ENCODE measurements at regions not wholly inside any gene's neighbourhood (a gene's known extent, or its start where the extent isn't known, plus 50 kb on each side); places are given as distances from the start of the nearest gene placed in this dataset.

- ChIA-PET POLR2A (no interaction called here), CTCF (no interaction called here)
- DNase-seq (ENCODE audit: extremely low spot score): no peak
- TF ChIP-seq HDGF (IDR thresholded peaks at IDR 0.05; ENCODE audit: borderline replicate concordance) (no peak), CTBP1 (IDR thresholded peaks at IDR 0.05; ENCODE audit: borderline replicate concordance) (no peak), SUZ12 (IDR thresholded peaks at IDR 0.05) (no peak), SP1 (IDR thresholded peaks at IDR 0.05) (no peak), PKNOX1 (IDR thresholded peaks at IDR 0.05) (no peak), ELF4 (IDR thresholded peaks at IDR 0.05) (no peak), LEF1 (IDR thresholded peaks at IDR 0.05; ENCODE audit: borderline replicate concordance) (no peak), L3MBTL2 (conservative IDR thresholded peaks at IDR 0.05) (no peak), FOXK2 (IDR thresholded peaks at IDR 0.05) (no peak), NFRKB (IDR thresholded peaks at IDR 0.05) (no peak), FOXA1 (IDR thresholded peaks at IDR 0.05) (no peak), FOXM1 (IDR thresholded peaks at IDR 0.05; ENCODE audit: borderline replicate concordance) (no peak)
Observed at GRCh38 chr12:75837700-75838099, 193.9 kb downstream of the PHLDA1 start.

- ChIA-PET CTCF (no interaction called here), POLR2A (no interaction called here)
- no peak for TF ChIP-seq SUZ12 (IDR thresholded peaks at IDR 0.05)
- no peak for TF ChIP-seq ARNT (IDR thresholded peaks at IDR 0.05)
- no peak for TF ChIP-seq L3MBTL2 (conservative IDR thresholded peaks at IDR 0.05)
- TF ChIP-seq LEF1 (IDR thresholded peaks at IDR 0.05; ENCODE audit: borderline replicate concordance): no peak
- no peak for TF ChIP-seq ZNF384 (IDR thresholded peaks at IDR 0.05)
- TF ChIP-seq TARDBP (IDR thresholded peaks at IDR 0.05): no peak
- no peak for TF ChIP-seq FOXM1 (IDR thresholded peaks at IDR 0.05; ENCODE audit: borderline replicate concordance)
- no peak for TF ChIP-seq NFRKB (IDR thresholded peaks at IDR 0.05)
- TF ChIP-seq CTBP1 (IDR thresholded peaks at IDR 0.05; ENCODE audit: borderline replicate concordance): no peak
- no peak for TF ChIP-seq FOXK2 (IDR thresholded peaks at IDR 0.05)
- no peak for TF ChIP-seq BHLHE40 (IDR thresholded peaks at IDR 0.05; ENCODE audit: borderline replicate concordance)
- no peak for TF ChIP-seq ELF4 (IDR thresholded peaks at IDR 0.05)
- TF ChIP-seq FOXA1 (IDR thresholded peaks at IDR 0.05): no peak
- TF ChIP-seq HDGF (IDR thresholded peaks at IDR 0.05; ENCODE audit: borderline replicate concordance): no peak
- no peak for DNase-seq (ENCODE audit: extremely low spot score)
Observed at GRCh38 chr12:75836533-75836932, 195.0 kb downstream of the PHLDA1 start.

- no peak for DNase-seq (ENCODE audit: extremely low spot score)
- TF ChIP-seq SP1 (IDR thresholded peaks at IDR 0.05) (no peak), TARDBP (IDR thresholded peaks at IDR 0.05) (no peak), ELF4 (IDR thresholded peaks at IDR 0.05) (no peak), HDGF (IDR thresholded peaks at IDR 0.05; ENCODE audit: borderline replicate concordance) (no peak), FOXK2 (IDR thresholded peaks at IDR 0.05) (no peak), NFRKB (IDR thresholded peaks at IDR 0.05) (no peak), SUZ12 (IDR thresholded peaks at IDR 0.05) (no peak), L3MBTL2 (conservative IDR thresholded peaks at IDR 0.05) (no peak), ARNT (IDR thresholded peaks at IDR 0.05) (no peak), CTBP1 (IDR thresholded peaks at IDR 0.05; ENCODE audit: borderline replicate concordance) (no peak)
- CTCF ChIA-PET: no interaction called here
- POLR2A ChIA-PET: no interaction called here
Observed at GRCh38 chr12:75834591-75834990, 197.0 kb downstream of the PHLDA1 start.

- CTCF ChIA-PET: no interaction called here
- TF ChIP-seq NFRKB (IDR thresholded peaks at IDR 0.05) (no peak), ELF4 (IDR thresholded peaks at IDR 0.05) (no peak), SUZ12 (IDR thresholded peaks at IDR 0.05) (no peak), LEF1 (IDR thresholded peaks at IDR 0.05; ENCODE audit: borderline replicate concordance) (no peak)
- POLR2A ChIA-PET: no interaction called here
- no peak for DNase-seq (ENCODE audit: extremely low spot score)
Observed at GRCh38 chr12:75833268-75833667, 198.3 kb downstream of the PHLDA1 start.

GRCh38 chr12:75831402-75831801, 200.2 kb downstream of the PHLDA1 start:
- CTCF ChIA-PET: no interaction called here
- DNase-seq (ENCODE audit: extremely low spot score): no peak
- TF ChIP-seq HDGF (IDR thresholded peaks at IDR 0.05; ENCODE audit: borderline replicate concordance): no peak
- no peak for TF ChIP-seq SUZ12 (IDR thresholded peaks at IDR 0.05)
- no peak for TF ChIP-seq FOXK2 (IDR thresholded peaks at IDR 0.05)
- TF ChIP-seq TARDBP (IDR thresholded peaks at IDR 0.05): no peak
- TF ChIP-seq BHLHE40 (IDR thresholded peaks at IDR 0.05; ENCODE audit: borderline replicate concordance): no peak
- no peak for TF ChIP-seq PKNOX1 (IDR thresholded peaks at IDR 0.05)
- no peak for TF ChIP-seq FOXM1 (IDR thresholded peaks at IDR 0.05; ENCODE audit: borderline replicate concordance)
- no peak for TF ChIP-seq FOXA1 (IDR thresholded peaks at IDR 0.05)
- TF ChIP-seq SP1 (IDR thresholded peaks at IDR 0.05): no peak
- TF ChIP-seq ZNF384 (IDR thresholded peaks at IDR 0.05): no peak
- TF ChIP-seq CTBP1 (IDR thresholded peaks at IDR 0.05; ENCODE audit: borderline replicate concordance): no peak
- TF ChIP-seq ELF4 (IDR thresholded peaks at IDR 0.05): no peak
- POLR2A ChIA-PET: no interaction called here

GRCh38 chr12:75827061-75827460, 204.5 kb downstream of the PHLDA1 start:
- ChIA-PET POLR2A (no interaction called here), CTCF (no interaction called here)
- no peak for TF ChIP-seq ELF4 (IDR thresholded peaks at IDR 0.05)
- no peak for TF ChIP-seq SP1 (IDR thresholded peaks at IDR 0.05)
- TF ChIP-seq ARNT (IDR thresholded peaks at IDR 0.05): no peak
- TF ChIP-seq FOXM1 (IDR thresholded peaks at IDR 0.05; ENCODE audit: borderline replicate concordance): no peak
- no peak for TF ChIP-seq CTBP1 (IDR thresholded peaks at IDR 0.05; ENCODE audit: borderline replicate concordance)
- no peak for TF ChIP-seq ZNF384 (IDR thresholded peaks at IDR 0.05)
- no peak for TF ChIP-seq PKNOX1 (IDR thresholded peaks at IDR 0.05)
- TF ChIP-seq BHLHE40 (IDR thresholded peaks at IDR 0.05; ENCODE audit: borderline replicate concordance): no peak
- TF ChIP-seq SUZ12 (IDR thresholded peaks at IDR 0.05): no peak
- TF ChIP-seq FOXK2 (IDR thresholded peaks at IDR 0.05): no peak
- no peak for TF ChIP-seq TARDBP (IDR thresholded peaks at IDR 0.05)
- no peak for TF ChIP-seq HDGF (IDR thresholded peaks at IDR 0.05; ENCODE audit: borderline replicate concordance)
- no peak for TF ChIP-seq NFRKB (IDR thresholded peaks at IDR 0.05)
- no peak for DNase-seq (ENCODE audit: extremely low spot score)
